NCI-H524 (cell line): ENCODE measurements at regions not wholly inside any gene's neighbourhood (a gene's known extent, or its start where the extent isn't known, plus 50 kb on each side); places are given as distances from the start of the nearest gene placed in this dataset.
"Not testable (repeated sequence)": the region's sequence is repeated elsewhere in the genome, so short reads cannot be mapped to it uniquely, and the experiment has no call there.

Experiments used
- DNase-seq, 2 experiments: peaks; one replicate each; lab custom pipeline; 2025; lab: John Stamatoyannopoulos, UW

GRCh38 chr5:176018598-176018997 lies 50.5 kb upstream of the THOC3 start:
- DNase-seq, result not testable (repeated sequence)

GRCh38 chr5:176020852-176021251 lies 52.7 kb upstream of the THOC3 start:
- DNase-seq, result not testable (repeated sequence)

- not testable (repeated sequence) for DNase-seq
These were observed 55.4 kb upstream of the THOC3 start for GRCh38 chr5:176023535-176023934.

GRCh38 chr5:176029445-176029844 lies 61.3 kb upstream of the THOC3 start:
- not testable (repeated sequence) for DNase-seq

GRCh38 chr5:176030361-176031117 lies 62.4 kb upstream of the THOC3 start:
- DNase-seq, result not testable (repeated sequence)

- DNase-seq, result not testable (repeated sequence)
These were observed 63.0 kb upstream of the THOC3 start for GRCh38 chr5:176031118-176031510.

- DNase-seq, result not testable (repeated sequence)
These were observed 65.1 kb upstream of the THOC3 start for GRCh38 chr5:176033186-176033585.

GRCh38 chr5:176034407-176035200 lies 66.5 kb upstream of the THOC3 start:
- DNase-seq, result not testable (repeated sequence)

GRCh38 chr5:176035201-176035530 lies 67.1 kb upstream of the THOC3 start:
- DNase-seq, result not testable (repeated sequence)

GRCh38 chr5:176035816-176036308 lies 67.7 kb upstream of the THOC3 start:
- DNase-seq, result not testable (repeated sequence)

- DNase-seq, result not testable (repeated sequence)
These were observed 68.3 kb upstream of the THOC3 start for GRCh38 chr5:176036391-176036790.

GRCh38 chr5:176037190-176037589 lies 69.1 kb upstream of the THOC3 start:
- not testable (repeated sequence) for DNase-seq

- not testable (repeated sequence) for DNase-seq
These were observed 72.1 kb upstream of the THOC3 start for GRCh38 chr5:176040105-176040801.

- DNase-seq, result not testable (repeated sequence)
These were observed 73.3 kb upstream of the THOC3 start for GRCh38 chr5:176041248-176041994.

- not testable (repeated sequence) for DNase-seq
These were observed 74.0 kb upstream of the THOC3 start for GRCh38 chr5:176042020-176042658.

GRCh38 chr5:176043252-176043829 lies 75.2 kb upstream of the THOC3 start:
- not testable (repeated sequence) for DNase-seq

- DNase-seq, result not testable (repeated sequence)
These were observed 75.9 kb upstream of the THOC3 start for GRCh38 chr5:176043986-176044385.

- DNase-seq, result not testable (repeated sequence)
These were observed 76.3 kb upstream of the THOC3 start for GRCh38 chr5:176044431-176044830.

- DNase-seq, result not testable (repeated sequence)
These were observed 77.3 kb upstream of the THOC3 start for GRCh38 chr5:176045442-176045841.

- DNase-seq, result not testable (repeated sequence)
These were observed 80.6 kb upstream of the THOC3 start for GRCh38 chr5:176048671-176049070.
